Neutrophil (primary cell): ENCODE measurements at regions not wholly inside any gene's neighbourhood (a gene's known extent, or its start where the extent isn't known, plus 50 kb on each side); places are given as distances from the start of the nearest gene placed in this dataset.
"Not testable (repeated sequence)": the region's sequence is repeated elsewhere in the genome, so short reads cannot be mapped to it uniquely, and the experiment has no call there.

Experiments used
- H3K27ac ChIP-seq: fragments of 200-600 bp; sonication (generic); 2 replicates; pipeline ENCODE4 v1.5.1; 2016; ENCODE audit warnings: mild to moderate bottlenecking, moderate library complexity
- H3K27me3 ChIP-seq: fragments of 200-600 bp; sonication (generic); 2 replicates; pipeline ENCODE4 v1.6.0; 2016; ENCODE audit warnings: mild to moderate bottlenecking
- H3K36me3 ChIP-seq: fragments of 200-600 bp; sonication (generic); 2 replicates; pipeline ENCODE4 v1.5.1; 2017
- H3K4me1 ChIP-seq, 2 experiments: fragments of 200-600 bp in 1 of 2; sonication (generic) in 1 of 2; 1 replicate in 1 of 2; 2 replicates in 1 of 2; pipeline versions ENCODE4 v1.5.1 to v1.6.1; 2013 to 2016; ENCODE audit warnings: low read depth in 1 of 2, low read length in 1 of 2, mild to moderate bottlenecking in 1 of 2, moderate library complexity in 1 of 2; ENCODE audit not compliant: control insufficient read depth in 1 of 2, insufficient read depth in 1 of 2
- H3K4me3 ChIP-seq, 2 experiments: fragments of 200-600 bp in 1 of 2; sonication (generic) in 1 of 2; 1 replicate in 1 of 2; 2 replicates in 1 of 2; pipeline ENCODE4 v1.5.1; 2013 to 2016; ENCODE audit warnings: low read depth in 1 of 2, low read length in 1 of 2, mild to moderate bottlenecking in 1 of 2, moderate library complexity in 1 of 2
- H3K9me3 ChIP-seq: fragments of 200-600 bp; sonication (generic); 2 replicates; pipeline ENCODE4 v1.5.1; 2016
- TF ChIP-seq, protein P1 (sequence below): fragments of 200-600 bp; sonication (generic); IDR thresholded peaks from 2 replicates; pipeline ENCODE4 v1.5.1; 2016; ENCODE audit warnings: antibody characterized with exemption

DNA sequence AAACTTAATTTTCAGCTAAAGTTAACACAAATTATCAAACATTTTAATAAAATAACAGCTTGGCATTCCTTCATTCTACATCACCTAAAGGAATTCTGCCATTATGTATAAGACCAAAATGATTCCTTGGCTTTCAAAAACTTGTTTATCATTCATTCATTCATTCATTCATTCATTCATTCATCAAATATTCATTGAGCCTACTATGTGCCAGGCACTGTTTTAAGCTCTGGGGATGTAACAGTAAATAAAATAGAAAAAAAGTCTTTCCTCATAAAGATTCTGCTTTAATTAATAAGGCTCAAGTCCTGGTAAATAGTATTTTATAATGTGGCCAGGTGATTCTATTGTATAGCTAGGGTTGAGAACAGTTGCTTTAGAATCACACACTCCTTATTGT lies 127.9 kb downstream of the GPR85 start:
- H3K4me3 ChIP-seq = no peak overlapping the region
- no peaks in the 10 kb centered on the region for H3K9me3 ChIP-seq
- H3K27ac ChIP-seq = no peak overlapping the region
- H3K36me3 ChIP-seq = no peaks in the 10 kb centered on the region
- H3K27me3 ChIP-seq = no peaks in the 10 kb centered on the region
- TF ChIP-seq, protein P1, sequence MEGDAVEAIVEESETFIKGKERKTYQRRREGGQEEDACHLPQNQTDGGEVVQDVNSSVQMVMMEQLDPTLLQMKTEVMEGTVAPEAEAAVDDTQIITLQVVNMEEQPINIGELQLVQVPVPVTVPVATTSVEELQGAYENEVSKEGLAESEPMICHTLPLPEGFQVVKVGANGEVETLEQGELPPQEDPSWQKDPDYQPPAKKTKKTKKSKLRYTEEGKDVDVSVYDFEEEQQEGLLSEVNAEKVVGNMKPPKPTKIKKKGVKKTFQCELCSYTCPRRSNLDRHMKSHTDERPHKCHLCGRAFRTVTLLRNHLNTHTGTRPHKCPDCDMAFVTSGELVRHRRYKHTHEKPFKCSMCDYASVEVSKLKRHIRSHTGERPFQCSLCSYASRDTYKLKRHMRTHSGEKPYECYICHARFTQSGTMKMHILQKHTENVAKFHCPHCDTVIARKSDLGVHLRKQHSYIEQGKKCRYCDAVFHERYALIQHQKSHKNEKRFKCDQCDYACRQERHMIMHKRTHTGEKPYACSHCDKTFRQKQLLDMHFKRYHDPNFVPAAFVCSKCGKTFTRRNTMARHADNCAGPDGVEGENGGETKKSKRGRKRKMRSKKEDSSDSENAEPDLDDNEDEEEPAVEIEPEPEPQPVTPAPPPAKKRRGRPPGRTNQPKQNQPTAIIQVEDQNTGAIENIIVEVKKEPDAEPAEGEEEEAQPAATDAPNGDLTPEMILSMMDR = no peak
- H3K4me1 ChIP-seq = no peaks in the 10 kb centered on the region

DNA sequence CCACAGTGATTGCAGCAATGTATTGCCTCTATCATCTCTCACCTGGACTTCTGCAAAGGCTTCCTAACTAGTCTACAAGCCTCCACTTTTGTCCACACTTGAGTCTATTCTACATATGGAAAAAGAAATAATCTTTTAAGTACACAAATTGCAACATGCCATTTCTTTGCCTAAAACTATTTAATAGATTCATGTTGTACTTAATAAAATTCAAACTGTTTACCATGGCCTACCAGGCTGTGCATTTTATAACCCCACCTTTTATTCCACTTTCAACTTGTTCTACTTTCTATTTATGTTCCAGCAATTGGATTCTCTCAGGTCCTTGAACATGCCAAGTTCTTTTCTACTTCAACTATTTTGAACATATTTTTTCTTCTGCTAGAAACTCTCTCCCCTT lies 128.7 kb downstream of the GPR85 start:
- Histone ChIP-seq H3K9me3 (no peaks in the 10 kb centered on the region), H3K36me3 (no peaks in the 10 kb centered on the region), H3K4me1 (no peaks in the 10 kb centered on the region), H3K27ac (no peak overlapping the region), H3K4me3 (no peak overlapping the region), H3K27me3 (no peaks in the 10 kb centered on the region)
- TF ChIP-seq, protein P1 = no peak

DNA sequence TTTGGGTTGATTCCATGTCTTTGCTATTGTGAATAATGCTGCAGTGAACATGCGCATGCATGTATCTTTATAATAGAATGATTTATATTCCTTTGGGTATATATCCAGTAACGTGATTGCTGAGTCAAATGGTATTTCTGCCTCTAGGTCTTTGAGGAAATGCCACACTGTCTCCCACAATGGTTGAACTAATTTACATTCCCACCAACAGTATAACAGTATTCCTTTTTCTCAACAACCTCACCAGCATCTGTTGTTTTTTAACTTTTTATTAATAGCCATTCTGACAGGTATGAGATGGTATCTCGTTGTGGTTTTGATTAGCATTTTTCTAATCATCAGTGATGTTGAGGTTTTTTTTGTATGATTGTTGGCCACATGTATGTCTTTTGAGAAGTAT lies 133.6 kb downstream of the GPR85 start:
- not testable (repeated sequence) for H3K27ac ChIP-seq, H3K27me3 ChIP-seq, H3K4me3 ChIP-seq, H3K4me1 ChIP-seq, H3K36me3 ChIP-seq, H3K9me3 ChIP-seq

DNA sequence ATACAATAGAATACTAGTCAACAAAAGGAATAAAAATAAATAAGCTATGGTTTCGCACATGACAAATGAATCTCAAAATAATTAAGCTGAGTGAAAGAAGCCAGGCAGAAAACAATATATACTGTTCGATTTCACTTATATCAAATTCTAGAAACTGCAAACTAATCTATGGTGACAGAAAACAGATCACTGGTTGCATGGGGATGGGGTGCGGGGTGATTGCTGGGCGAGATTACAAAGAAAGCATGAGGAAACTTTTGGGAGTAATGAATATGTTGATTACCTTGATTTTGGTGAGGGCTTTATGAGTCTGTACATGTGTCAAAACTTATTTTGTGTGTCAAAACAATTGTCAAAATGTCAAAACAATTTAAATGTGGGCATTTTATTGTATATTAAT lies 135.6 kb downstream of the GPR85 start:
- Histone ChIP-seq H3K36me3 (no peaks in the 10 kb centered on the region), H3K27ac (no peak overlapping the region), H3K27me3 (peaks cover 27% of the 10 kb centered on the region), H3K4me3 (no peak overlapping the region), H3K9me3 (no peaks in the 10 kb centered on the region), H3K4me1 (no peaks in the 10 kb centered on the region)
- TF ChIP-seq, protein P1 = no peak

DNA sequence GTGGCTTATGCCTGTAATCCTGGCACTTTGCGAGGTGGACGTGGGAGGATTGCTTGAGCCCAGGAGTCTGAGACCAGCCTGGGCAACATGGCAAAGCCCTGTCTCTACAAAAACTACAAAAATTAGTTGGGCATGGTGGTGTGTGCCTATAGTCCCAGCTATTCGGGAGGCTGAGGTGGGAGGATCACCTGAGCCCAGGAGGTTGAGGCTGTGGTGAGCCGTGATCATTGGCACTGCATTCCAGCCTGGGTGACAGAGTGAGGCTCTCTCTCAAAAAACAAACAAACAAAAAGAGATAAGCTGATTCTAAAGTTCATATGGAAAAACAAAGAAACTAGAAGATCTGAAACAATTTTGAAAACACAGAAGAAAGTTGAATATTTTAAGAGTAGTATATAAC lies 136.9 kb downstream of the GPR85 start:
- peaks cover 39% of the 10 kb centered on the region for H3K27me3 ChIP-seq
- not testable (repeated sequence) for H3K4me3 ChIP-seq, H3K27ac ChIP-seq, H3K36me3 ChIP-seq, H3K9me3 ChIP-seq, H3K4me1 ChIP-seq

DNA sequence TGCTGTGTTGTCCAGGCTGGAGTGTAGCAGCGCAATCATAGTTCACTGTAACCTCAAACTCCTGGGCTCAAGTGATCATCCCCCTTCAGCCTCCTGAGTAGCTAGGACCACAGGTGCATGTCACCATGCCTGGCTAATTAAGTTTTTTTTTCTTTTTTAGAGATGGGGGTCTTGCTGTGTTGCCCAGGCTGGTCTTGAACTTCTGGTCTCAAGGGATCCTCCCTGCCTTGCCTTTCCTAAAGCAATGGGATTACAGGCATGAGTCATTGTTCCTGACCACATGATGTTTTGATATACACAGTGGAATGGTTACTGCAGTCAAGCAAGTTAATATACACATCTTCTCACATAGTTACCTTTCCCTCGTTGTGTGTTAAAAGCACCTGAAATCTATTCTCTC lies 140.3 kb downstream of the GPR85 start:
- TF ChIP-seq, protein P1 = no peak
- H3K36me3 ChIP-seq = no peaks in the 10 kb centered on the region
- H3K4me3 ChIP-seq = no peak overlapping the region
- H3K9me3 ChIP-seq = no peaks in the 10 kb centered on the region
- no peaks in the 10 kb centered on the region for H3K4me1 ChIP-seq
- H3K27me3 ChIP-seq = peaks cover 63% of the 10 kb centered on the region
- H3K27ac ChIP-seq = no peak overlapping the region

DNA sequence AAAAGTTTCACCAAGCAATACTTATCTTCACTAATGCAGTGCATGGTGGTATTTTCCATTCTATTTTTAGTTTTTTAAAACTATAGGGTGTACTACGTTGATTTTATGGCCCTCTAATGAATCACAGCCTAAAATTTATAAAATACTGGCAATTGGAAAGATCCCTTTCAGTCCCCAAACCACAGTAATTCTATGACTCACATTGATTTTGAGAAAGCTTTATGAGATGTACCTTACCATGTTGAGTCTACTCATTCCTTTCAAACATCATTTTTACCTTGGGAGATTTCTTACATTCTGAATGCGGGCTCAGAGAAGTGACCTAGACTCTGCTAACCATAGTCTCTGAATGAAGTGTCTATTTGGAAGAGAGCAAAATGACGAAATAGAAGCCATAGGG lies 141.6 kb downstream of the GPR85 start:
- Histone ChIP-seq H3K9me3 (no peaks in the 10 kb centered on the region), H3K4me3 (no peak overlapping the region), H3K27me3 (peaks cover 63% of the 10 kb centered on the region), H3K27ac (no peak overlapping the region), H3K36me3 (no peaks in the 10 kb centered on the region), H3K4me1 (peaks cover 7 to 9% of the 10 kb centered on the region in 2 experiments)
- TF ChIP-seq, protein P1 = no peak
